Endodermal cell (in vitro differentiated cells): ENCODE measurements at regions not wholly inside any gene's neighbourhood (a gene's known extent, or its start where the extent isn't known, plus 50 kb on each side); places are given as distances from the start of the nearest gene placed in this dataset.

Experiments used
- DNase-seq: peaks from one replicate; pipeline ENCODE4 v3.0.0-alpha.2; 2017
- H3K27ac ChIP-seq: 2 replicates; pipeline ENCODE4 v1.5.1; 2013; ENCODE audit warnings: mild to moderate bottlenecking, low read depth, low read length, moderate library complexity
- H3K27me3 ChIP-seq: 2 replicates; pipeline ENCODE4 v1.6.1; 2013; ENCODE audit warnings: mild to moderate bottlenecking, low read length, moderate library complexity; ENCODE audit not compliant: insufficient read depth, control insufficient read depth, poor library complexity, severe bottlenecking
- H3K36me3 ChIP-seq: 2 replicates; pipeline ENCODE4 v1.7.0; 2013; ENCODE audit warnings: mild to moderate bottlenecking, low read length, moderate library complexity; ENCODE audit not compliant: control insufficient read depth, insufficient read depth
- H3K4me1 ChIP-seq: one replicate; pipeline ENCODE4 v1.7.0; 2013; ENCODE audit warnings: low read length; ENCODE audit not compliant: control insufficient read depth, insufficient read depth
- H3K4me3 ChIP-seq: 2 replicates; pipeline ENCODE4 v1.5.1; 2013; ENCODE audit warnings: mild to moderate bottlenecking, low read length, moderate library complexity
- H3K9ac ChIP-seq: 2 replicates; pipeline ENCODE4 v1.6.1; 2013; ENCODE audit warnings: mild to moderate bottlenecking, low read length, moderate library complexity; ENCODE audit not compliant: poor library complexity, severe bottlenecking; ENCODE audit errors: extremely low read depth
- H3K9me3 ChIP-seq: 2 replicates; pipeline ENCODE4 v1.6.1; 2013; ENCODE audit warnings: mild to moderate bottlenecking, low read length, moderate library complexity; ENCODE audit not compliant: control insufficient read depth
- H3K27ac Mint-ChIP-seq: 2 replicates; pipeline ENCODE4 v1.8.0; 2020; ENCODE audit warnings: mixed read lengths
- H3K27me3 Mint-ChIP-seq: 2 replicates; pipeline ENCODE4 v1.8.0; 2021; ENCODE audit warnings: mild to moderate bottlenecking, mixed read lengths; ENCODE audit not compliant: insufficient read depth
- H3K36me3 Mint-ChIP-seq: 2 replicates; pipeline ENCODE4 v1.8.0; 2020; ENCODE audit warnings: low read depth, mixed read lengths
- H3K4me1 Mint-ChIP-seq: 2 replicates; pipeline ENCODE4 v1.8.0; 2020; ENCODE audit warnings: mixed read lengths
- H3K4me3 Mint-ChIP-seq: 2 replicates; pipeline ENCODE4 v1.8.0; 2020; ENCODE audit warnings: mild to moderate bottlenecking, moderate library complexity, mixed read lengths
- H3K9me3 Mint-ChIP-seq: 2 replicates; pipeline ENCODE4 v1.8.0; 2020; ENCODE audit warnings: mild to moderate bottlenecking, mixed read lengths
- WGBS, 2 experiments: methylation state at CpG; one replicate each; pipeline versions ENCODE4 v1.1.5 to v1.1.7; 2013; ENCODE audit warnings: missing lambda C conversion rate in 2 of 2, mixed read lengths in 1 of 2; ENCODE audit not compliant: insufficient coverage in 1 of 2, insufficient read length in 1 of 2; 5-methylcytosine and 5-hydroxymethylcytosine counted together
- TF ChIP-seq, protein P1 (sequence below): fragments of 200-600 bp; sonication (generic); conservative IDR thresholded peaks from 2 replicates; pipeline ENCODE4 v1.5.0; 2021; ENCODE audit warnings: antibody characterized with exemption, mild to moderate bottlenecking

GRCh38 chr4:127211650-127212560 lies 420.9 kb upstream of the INTU start:
- 90 to 100% methylated on average over 2 to 4 of the region's 4 CpGs for WGBS, 2 experiments
- Mint-ChIP-seq H3K4me1 (no peaks in the 10 kb centered on the region), H3K4me3 (no peak overlapping the region), H3K36me3 (no peaks in the 10 kb centered on the region), H3K27ac (no peak overlapping the region), H3K9me3 (no peaks in the 10 kb centered on the region), H3K27me3 (no peaks in the 10 kb centered on the region)
- Histone ChIP-seq H3K4me3 (no peak overlapping the region), H3K4me1 (no peaks in the 10 kb centered on the region), H3K9me3 (no peaks in the 10 kb centered on the region), H3K27ac (no peak overlapping the region), H3K36me3 (no peaks in the 10 kb centered on the region), H3K9ac (no peak overlapping the region), H3K27me3 (no peaks in the 10 kb centered on the region)
- DNase-seq, result no peak
- TF ChIP-seq, protein P1, sequence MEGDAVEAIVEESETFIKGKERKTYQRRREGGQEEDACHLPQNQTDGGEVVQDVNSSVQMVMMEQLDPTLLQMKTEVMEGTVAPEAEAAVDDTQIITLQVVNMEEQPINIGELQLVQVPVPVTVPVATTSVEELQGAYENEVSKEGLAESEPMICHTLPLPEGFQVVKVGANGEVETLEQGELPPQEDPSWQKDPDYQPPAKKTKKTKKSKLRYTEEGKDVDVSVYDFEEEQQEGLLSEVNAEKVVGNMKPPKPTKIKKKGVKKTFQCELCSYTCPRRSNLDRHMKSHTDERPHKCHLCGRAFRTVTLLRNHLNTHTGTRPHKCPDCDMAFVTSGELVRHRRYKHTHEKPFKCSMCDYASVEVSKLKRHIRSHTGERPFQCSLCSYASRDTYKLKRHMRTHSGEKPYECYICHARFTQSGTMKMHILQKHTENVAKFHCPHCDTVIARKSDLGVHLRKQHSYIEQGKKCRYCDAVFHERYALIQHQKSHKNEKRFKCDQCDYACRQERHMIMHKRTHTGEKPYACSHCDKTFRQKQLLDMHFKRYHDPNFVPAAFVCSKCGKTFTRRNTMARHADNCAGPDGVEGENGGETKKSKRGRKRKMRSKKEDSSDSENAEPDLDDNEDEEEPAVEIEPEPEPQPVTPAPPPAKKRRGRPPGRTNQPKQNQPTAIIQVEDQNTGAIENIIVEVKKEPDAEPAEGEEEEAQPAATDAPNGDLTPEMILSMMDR, result no peak

DNA sequence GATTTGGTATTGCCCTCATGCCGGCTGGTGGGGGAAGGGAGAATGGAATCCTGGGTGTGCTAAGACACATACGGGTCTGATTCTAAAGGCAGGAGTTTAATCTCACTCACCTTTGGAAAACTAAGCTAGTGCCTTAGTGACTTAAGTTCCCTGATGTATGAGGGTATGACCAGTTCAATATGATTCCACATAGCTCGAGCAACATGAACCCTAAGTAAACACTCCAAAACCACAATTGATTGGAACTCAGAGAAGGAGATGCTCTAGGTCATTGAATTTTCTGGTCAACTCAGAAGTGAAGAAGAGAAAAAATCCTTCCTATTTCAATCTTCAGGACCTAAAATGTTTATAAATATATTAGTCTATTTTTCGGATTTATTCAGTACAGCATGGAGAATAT lies 420.1 kb upstream of the INTU start:
- Histone ChIP-seq H3K27ac (no peak overlapping the region), H3K36me3 (no peaks in the 10 kb centered on the region), H3K4me3 (no peak overlapping the region), H3K9ac (no peak overlapping the region), H3K9me3 (no peaks in the 10 kb centered on the region), H3K4me1 (no peaks in the 10 kb centered on the region), H3K27me3 (no peaks in the 10 kb centered on the region)
- H3K27ac Mint-ChIP-seq, result no peak overlapping the region
- no peaks in the 10 kb centered on the region for H3K36me3 Mint-ChIP-seq
- H3K27me3 Mint-ChIP-seq, result no peaks in the 10 kb centered on the region
- no peak overlapping the region for H3K4me3 Mint-ChIP-seq
- 90 to 91% methylated on average over 2 to 4 of the region's 4 CpGs for WGBS, 2 experiments
- H3K9me3 Mint-ChIP-seq, result no peaks in the 10 kb centered on the region
- DNase-seq, result no peak
- no peaks in the 10 kb centered on the region for H3K4me1 Mint-ChIP-seq
- TF ChIP-seq, protein P1, result no peak

- no peak overlapping the region for H3K4me3 ChIP-seq
- H3K9ac ChIP-seq, result no peak overlapping the region
- no peaks in the 10 kb centered on the region for H3K9me3 ChIP-seq
- H3K27me3 ChIP-seq, result no peaks in the 10 kb centered on the region
- Mint-ChIP-seq H3K27ac (no peak overlapping the region), H3K36me3 (no peaks in the 10 kb centered on the region), H3K27me3 (no peaks in the 10 kb centered on the region), H3K4me3 (no peak overlapping the region), H3K9me3 (no peaks in the 10 kb centered on the region), H3K4me1 (no peaks in the 10 kb centered on the region)
- DNase-seq, result no peak
- TF ChIP-seq, protein P1, result no peak
- no peaks in the 10 kb centered on the region for H3K36me3 ChIP-seq
- no peaks in the 10 kb centered on the region for H3K4me1 ChIP-seq
- no peak overlapping the region for H3K27ac ChIP-seq
- WGBS, 2 experiments, result 91% methylated on average over 2 of the region's 2 CpGs; no CpG with 5 or more reads in 1 of the 2 experiments
These were observed 418.7 kb upstream of the INTU start for GRCh38 chr4:127214016-127214415.
